Cardiac fibroblast (primary cell): ENCODE measurements at regions not wholly inside any gene's neighbourhood (a gene's known extent, or its start where the extent isn't known, plus 50 kb on each side); places are given as distances from the start of the nearest gene placed in this dataset.
"Not testable (repeated sequence)": the region's sequence is repeated elsewhere in the genome, so short reads cannot be mapped to it uniquely, and the experiment has no call there.

Source experiments
- DNase-seq, 2 donors: peaks; one replicate each; pipeline versions ENCODE4 v3.0.0 to v3.0.0-alpha.2; 2010; ENCODE audit warnings: low read depth in 2 of 2
- H3K4me3 ChIP-seq, 2 donors: replicated peaks in 1 of 2; 1 replicate in 1 of 2; 2 replicates in 1 of 2; pipeline ENCODE4 v1.5.1; 2011; ENCODE audit warnings: low read depth in 2 of 2, low read length in 2 of 2, mild to moderate bottlenecking in 2 of 2, moderate library complexity in 1 of 2
- TF ChIP-seq, protein P1 (sequence below): IDR thresholded peaks from one replicate; pipeline ENCODE4 v1.5.1; 2011; ENCODE audit warnings: low read depth, mild to moderate bottlenecking, low read length, inconsistent platforms

DNA sequence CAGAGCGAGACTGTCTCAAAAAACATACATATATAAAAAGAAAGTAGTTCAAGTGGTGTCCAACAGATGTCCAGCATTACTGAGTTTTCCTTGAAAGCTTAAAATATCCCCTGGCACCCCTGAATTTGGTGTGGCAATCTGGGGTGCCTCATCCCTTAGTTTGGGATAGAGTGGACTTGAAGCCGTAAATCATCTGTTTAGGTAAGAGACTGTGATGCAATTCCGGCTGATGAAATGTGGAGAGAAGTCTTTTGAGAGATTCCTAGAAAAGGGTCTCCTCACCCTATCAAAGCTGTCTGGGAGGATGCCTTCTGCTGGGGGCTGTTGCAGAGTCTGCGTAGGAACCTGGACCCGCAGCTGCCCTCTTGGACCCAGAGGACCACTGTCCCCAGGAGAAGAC, 408.0 kb downstream of the RPS24 start:
- DNase-seq, result no peak
- TF ChIP-seq, protein P1, sequence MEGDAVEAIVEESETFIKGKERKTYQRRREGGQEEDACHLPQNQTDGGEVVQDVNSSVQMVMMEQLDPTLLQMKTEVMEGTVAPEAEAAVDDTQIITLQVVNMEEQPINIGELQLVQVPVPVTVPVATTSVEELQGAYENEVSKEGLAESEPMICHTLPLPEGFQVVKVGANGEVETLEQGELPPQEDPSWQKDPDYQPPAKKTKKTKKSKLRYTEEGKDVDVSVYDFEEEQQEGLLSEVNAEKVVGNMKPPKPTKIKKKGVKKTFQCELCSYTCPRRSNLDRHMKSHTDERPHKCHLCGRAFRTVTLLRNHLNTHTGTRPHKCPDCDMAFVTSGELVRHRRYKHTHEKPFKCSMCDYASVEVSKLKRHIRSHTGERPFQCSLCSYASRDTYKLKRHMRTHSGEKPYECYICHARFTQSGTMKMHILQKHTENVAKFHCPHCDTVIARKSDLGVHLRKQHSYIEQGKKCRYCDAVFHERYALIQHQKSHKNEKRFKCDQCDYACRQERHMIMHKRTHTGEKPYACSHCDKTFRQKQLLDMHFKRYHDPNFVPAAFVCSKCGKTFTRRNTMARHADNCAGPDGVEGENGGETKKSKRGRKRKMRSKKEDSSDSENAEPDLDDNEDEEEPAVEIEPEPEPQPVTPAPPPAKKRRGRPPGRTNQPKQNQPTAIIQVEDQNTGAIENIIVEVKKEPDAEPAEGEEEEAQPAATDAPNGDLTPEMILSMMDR, result no peak
- no peak overlapping the region for H3K4me3 ChIP-seq

DNA sequence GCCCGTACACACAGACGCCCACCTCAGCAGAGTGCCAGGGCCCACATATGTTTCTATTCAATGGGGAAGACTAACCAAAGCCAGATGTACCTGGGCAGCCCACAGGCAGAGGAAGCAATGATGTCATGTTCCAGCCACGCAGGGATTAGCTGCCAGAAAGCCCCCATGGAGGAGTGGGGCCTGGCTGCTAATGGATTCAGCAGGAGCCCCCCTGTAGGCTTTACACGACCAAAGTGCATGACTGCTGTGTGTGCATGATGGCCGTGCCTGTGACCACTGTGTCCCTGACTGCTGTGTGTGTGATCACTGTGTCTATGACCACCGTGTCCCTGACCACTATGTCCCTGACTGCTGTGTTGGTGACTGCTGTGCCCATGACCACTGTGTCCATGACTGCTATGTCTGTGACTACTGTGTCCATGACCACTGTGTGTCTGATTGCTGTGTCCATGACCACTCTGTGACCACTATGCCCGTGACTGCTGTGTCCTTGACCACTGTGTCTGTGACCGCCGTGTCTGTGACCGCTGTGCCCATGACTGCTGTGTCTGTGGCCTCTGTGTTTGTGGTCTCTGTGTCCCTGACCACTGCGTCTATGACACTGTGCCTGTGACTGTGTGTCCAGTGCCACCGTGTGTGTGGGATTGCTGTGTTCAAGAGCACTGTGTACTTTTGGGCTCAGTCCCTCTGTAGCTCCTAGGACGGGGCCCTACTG, 409.3 kb downstream of the RPS24 start:
- no peak overlapping the region for H3K4me3 ChIP-seq
- no peak for DNase-seq
- TF ChIP-seq, protein P1, result no peak

DNA sequence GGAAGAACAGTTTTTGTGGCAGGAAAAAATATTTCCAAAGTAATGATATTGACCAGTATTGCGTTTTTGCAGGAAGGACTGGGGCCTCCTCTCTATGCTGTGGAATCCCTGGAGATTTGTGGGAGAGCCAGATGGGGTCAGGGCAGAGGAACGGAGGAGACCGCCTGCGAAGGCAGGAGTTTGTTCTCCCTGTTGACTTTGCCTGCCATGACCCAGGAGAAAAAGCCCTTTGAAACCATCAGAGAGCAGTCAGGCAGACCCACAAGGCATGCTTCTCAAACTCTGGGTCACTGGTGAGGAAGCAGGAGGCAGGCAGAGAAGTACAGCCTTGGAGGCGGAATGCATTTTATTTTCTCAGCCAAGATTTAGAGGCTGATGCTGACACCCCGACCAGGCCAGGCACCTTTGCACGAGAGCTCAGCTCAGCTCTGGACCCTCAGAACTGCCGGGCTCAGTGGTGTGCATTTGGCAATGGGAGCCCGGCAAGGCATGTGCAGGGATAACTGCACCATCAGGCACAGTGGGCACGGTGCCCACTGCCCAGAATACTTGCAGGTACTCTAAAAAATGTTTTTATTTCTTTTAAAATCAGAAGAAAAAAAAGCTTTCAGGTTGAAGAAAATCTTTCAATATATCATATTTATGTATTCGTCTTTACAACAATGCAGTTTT, 410.4 kb downstream of the RPS24 start:
- DNase-seq, result no peak
- H3K4me3 ChIP-seq, result no peak overlapping the region
- TF ChIP-seq, protein P1, result no peak

DNA sequence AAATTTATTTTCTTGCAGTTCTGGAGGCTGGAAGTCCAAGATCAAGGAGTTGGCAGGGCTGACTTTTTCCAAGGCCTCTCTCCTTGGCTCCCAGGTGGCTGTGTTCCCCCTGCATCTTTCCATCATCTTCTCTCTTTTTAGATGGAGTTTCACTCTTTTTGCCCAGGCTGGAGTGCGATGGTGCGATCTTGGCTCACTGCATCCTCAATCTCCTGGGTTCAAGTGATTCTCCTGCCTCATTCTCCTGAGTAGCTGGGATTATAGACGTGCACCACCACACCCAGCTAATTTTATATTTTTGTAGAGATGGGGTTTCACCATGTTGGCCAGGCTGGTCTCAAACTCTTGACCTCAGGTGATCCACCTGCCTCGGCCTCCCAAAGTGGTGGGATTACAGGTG, 411.1 kb downstream of the RPS24 start:
- not testable (repeated sequence) for H3K4me3 ChIP-seq, DNase-seq

DNA sequence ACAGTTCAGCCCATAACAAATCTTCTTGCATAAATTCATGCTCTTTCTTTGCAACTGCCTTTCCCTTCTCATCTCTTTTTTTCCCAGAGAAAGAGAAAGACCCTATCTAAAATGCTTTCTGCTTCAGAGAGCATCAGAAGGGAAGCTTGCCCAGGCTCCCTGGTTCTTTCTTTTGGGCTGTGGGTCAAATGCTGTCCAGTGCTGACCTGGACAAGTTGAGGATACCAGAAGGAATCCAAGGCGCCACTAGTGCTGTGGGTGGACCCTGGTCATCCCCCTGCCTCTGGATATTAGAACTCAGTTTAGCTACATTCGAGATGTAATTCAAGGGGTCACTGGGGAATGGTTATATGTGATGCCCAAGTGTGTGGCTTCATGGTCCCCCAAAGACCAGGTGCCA, 411.6 kb downstream of the RPS24 start:
- TF ChIP-seq, protein P1, result no peak
- no peak for DNase-seq
- H3K4me3 ChIP-seq, result no peak overlapping the region

DNA sequence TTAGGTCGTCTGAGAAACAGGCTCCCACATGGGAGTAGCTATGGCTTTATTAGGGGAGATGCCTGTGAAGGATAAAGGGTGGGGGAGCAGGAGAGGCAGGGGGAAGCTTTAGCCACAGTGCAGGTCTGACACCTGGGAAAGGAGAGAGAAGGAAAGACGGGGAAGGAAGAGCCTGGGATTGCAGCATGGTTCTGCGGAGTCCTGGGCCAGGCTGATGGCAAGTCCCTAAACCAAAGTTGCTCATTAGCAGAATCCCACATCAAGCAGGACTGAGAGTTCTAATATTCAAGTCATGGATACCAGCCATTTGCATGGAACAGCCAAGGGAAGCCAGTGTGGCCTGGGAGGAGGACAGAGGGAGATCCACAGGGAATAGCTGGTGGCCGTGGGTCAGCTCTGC, 414.8 kb downstream of the RPS24 start:
- H3K4me3 ChIP-seq, result no peak overlapping the region
- DNase-seq, result no peak
- TF ChIP-seq, protein P1, result no peak

DNA sequence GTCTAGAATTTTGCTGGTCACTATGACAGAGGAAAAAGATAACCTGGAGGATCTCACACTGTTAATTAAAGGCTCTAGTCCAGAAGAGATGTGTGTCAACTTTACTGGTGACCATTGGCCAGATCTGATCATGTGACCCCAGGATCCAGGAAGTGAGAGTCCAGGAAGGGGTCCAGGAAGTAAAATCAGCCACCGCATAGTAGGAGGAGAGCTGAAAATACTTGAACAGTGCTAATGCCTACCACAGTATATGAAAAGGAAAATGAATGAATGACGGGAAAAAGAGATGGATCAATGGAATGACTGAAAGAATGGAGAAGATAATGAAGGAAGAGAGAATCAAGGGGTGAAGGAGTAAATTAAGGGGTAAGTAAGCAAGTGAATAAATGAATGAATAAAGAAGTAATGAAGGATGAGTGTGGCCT, 415.3 kb downstream of the RPS24 start:
- TF ChIP-seq, protein P1, result no peak
- no peak for DNase-seq
- no peak overlapping the region for H3K4me3 ChIP-seq
